ENCODE measurements at regions not wholly inside any gene's neighbourhood (a gene's known extent, or its start where the extent isn't known, plus 50 kb on each side); places are given as distances from the start of the nearest gene placed in this dataset.

- no peaks in the 10 kb centered on the region for H3K4me1 ChIP-seq (ENCODE audit: insufficient read depth, low read length)
- H3K4me3 ChIP-seq (ENCODE audit: low read length) = no peak overlapping the region
- H3K9ac ChIP-seq (ENCODE audit: low read depth, low read length) = no peak overlapping the region
- H3K27me3 ChIP-seq (ENCODE audit: insufficient read depth, low read length) = no peaks in the 10 kb centered on the region
- H3K36me3 ChIP-seq (ENCODE audit: insufficient read depth, low read depth, low read length) = no peaks in the 10 kb centered on the region
- H3K9me3 ChIP-seq (ENCODE audit: insufficient read depth, low read depth, low read length) = no peaks in the 10 kb centered on the region
- H3K27ac ChIP-seq (ENCODE audit: low read length) = no peak overlapping the region
These were observed 374.2 kb downstream of the MAN2A1 start for GRCh38 chr5:110063640-110064602.

GRCh38 chr5:110064603-110065268 is 375.0 kb downstream of the MAN2A1 start:
- Histone ChIP-seq H3K9me3 (ENCODE audit: insufficient read depth, low read depth, low read length) (no peaks in the 10 kb centered on the region), H3K4me3 (ENCODE audit: low read length) (no peak overlapping the region), H3K36me3 (ENCODE audit: insufficient read depth, low read depth, low read length) (no peaks in the 10 kb centered on the region), H3K27ac (ENCODE audit: low read length) (no peak overlapping the region), H3K9ac (ENCODE audit: low read depth, low read length) (no peak overlapping the region), H3K4me1 (ENCODE audit: insufficient read depth, low read length) (no peaks in the 10 kb centered on the region), H3K27me3 (ENCODE audit: insufficient read depth, low read length) (no peaks in the 10 kb centered on the region)

GRCh38 chr5:110070836-110071235 is 381.1 kb downstream of the MAN2A1 start:
- Histone ChIP-seq H3K27ac (ENCODE audit: low read length) (no peak overlapping the region), H3K9me3 (ENCODE audit: insufficient read depth, low read depth, low read length) (no peaks in the 10 kb centered on the region)

GRCh38 chr5:110072651-110073050 is 382.9 kb downstream of the MAN2A1 start:
- no peaks in the 10 kb centered on the region for H3K4me1 ChIP-seq (ENCODE audit: insufficient read depth, low read length)
- no peak overlapping the region for H3K27ac ChIP-seq (ENCODE audit: low read length)
- no peaks in the 10 kb centered on the region for H3K27me3 ChIP-seq (ENCODE audit: insufficient read depth, low read length)
- no peak overlapping the region for H3K4me3 ChIP-seq (ENCODE audit: low read length)
- no peaks in the 10 kb centered on the region for H3K9me3 ChIP-seq (ENCODE audit: insufficient read depth, low read depth, low read length)
- no peak overlapping the region for H3K9ac ChIP-seq (ENCODE audit: low read depth, low read length)
- H3K36me3 ChIP-seq (ENCODE audit: insufficient read depth, low read depth, low read length) = no peaks in the 10 kb centered on the region

More at GRCh38 chr5:110070836-110071235, 381.1 kb downstream of the MAN2A1 start:
- Histone ChIP-seq H3K9ac (ENCODE audit: low read depth, low read length) (no peak overlapping the region), H3K4me1 (ENCODE audit: insufficient read depth, low read length) (no peaks in the 10 kb centered on the region), H3K27me3 (ENCODE audit: insufficient read depth, low read length) (no peaks in the 10 kb centered on the region), H3K36me3 (ENCODE audit: insufficient read depth, low read depth, low read length) (no peaks in the 10 kb centered on the region), H3K4me3 (ENCODE audit: low read length) (no peak overlapping the region)

GRCh38 chr5:110073534-110073933 is 383.8 kb downstream of the MAN2A1 start:
- no peak overlapping the region for H3K27ac ChIP-seq (ENCODE audit: low read length)
- H3K36me3 ChIP-seq (ENCODE audit: insufficient read depth, low read depth, low read length) = no peaks in the 10 kb centered on the region
- no peaks in the 10 kb centered on the region for H3K4me1 ChIP-seq (ENCODE audit: insufficient read depth, low read length)
- H3K4me3 ChIP-seq (ENCODE audit: low read length) = no peak overlapping the region
- H3K27me3 ChIP-seq (ENCODE audit: insufficient read depth, low read length) = no peaks in the 10 kb centered on the region
- no peak overlapping the region for H3K9ac ChIP-seq (ENCODE audit: low read depth, low read length)
- H3K9me3 ChIP-seq (ENCODE audit: insufficient read depth, low read depth, low read length) = no peaks in the 10 kb centered on the region

GRCh38 chr5:110075656-110076055 is 385.9 kb downstream of the MAN2A1 start:
- H3K27me3 ChIP-seq (ENCODE audit: insufficient read depth, low read length) = no peaks in the 10 kb centered on the region

GRCh38 chr5:110077147-110077546 is 387.4 kb downstream of the MAN2A1 start:
- Histone ChIP-seq H3K4me1 (ENCODE audit: insufficient read depth, low read length) (no peaks in the 10 kb centered on the region), H3K9ac (ENCODE audit: low read depth, low read length) (no peak overlapping the region), H3K9me3 (ENCODE audit: insufficient read depth, low read depth, low read length) (no peaks in the 10 kb centered on the region), H3K27ac (ENCODE audit: low read length) (no peak overlapping the region), H3K4me3 (ENCODE audit: low read length) (no peak overlapping the region), H3K36me3 (ENCODE audit: insufficient read depth, low read depth, low read length) (no peaks in the 10 kb centered on the region), H3K27me3 (ENCODE audit: insufficient read depth, low read length) (no peaks in the 10 kb centered on the region)

More at GRCh38 chr5:110075656-110076055, 385.9 kb downstream of the MAN2A1 start:
- Histone ChIP-seq H3K36me3 (ENCODE audit: insufficient read depth, low read depth, low read length) (no peaks in the 10 kb centered on the region), H3K27ac (ENCODE audit: low read length) (no peak overlapping the region), H3K4me3 (ENCODE audit: low read length) (no peak overlapping the region), H3K9ac (ENCODE audit: low read depth, low read length) (no peak overlapping the region), H3K9me3 (ENCODE audit: insufficient read depth, low read depth, low read length) (no peaks in the 10 kb centered on the region), H3K4me1 (ENCODE audit: insufficient read depth, low read length) (no peaks in the 10 kb centered on the region)

GRCh38 chr5:110082194-110082593 is 392.5 kb downstream of the MAN2A1 start:
- H3K9ac ChIP-seq (ENCODE audit: low read depth, low read length) = no peak overlapping the region
- no peak overlapping the region for H3K27ac ChIP-seq (ENCODE audit: low read length)
- H3K36me3 ChIP-seq (ENCODE audit: insufficient read depth, low read depth, low read length) = no peaks in the 10 kb centered on the region
- H3K4me1 ChIP-seq (ENCODE audit: insufficient read depth, low read length) = no peaks in the 10 kb centered on the region
- no peak overlapping the region for H3K4me3 ChIP-seq (ENCODE audit: low read length)
- no peaks in the 10 kb centered on the region for H3K9me3 ChIP-seq (ENCODE audit: insufficient read depth, low read depth, low read length)
- H3K27me3 ChIP-seq (ENCODE audit: insufficient read depth, low read length) = no peaks in the 10 kb centered on the region

- Histone ChIP-seq H3K27me3 (ENCODE audit: insufficient read depth, low read length) (no peaks in the 10 kb centered on the region), H3K9me3 (ENCODE audit: insufficient read depth, low read depth, low read length) (no peaks in the 10 kb centered on the region), H3K4me3 (ENCODE audit: low read length) (no peak overlapping the region), H3K27ac (ENCODE audit: low read length) (no peak overlapping the region), H3K36me3 (ENCODE audit: insufficient read depth, low read depth, low read length) (no peaks in the 10 kb centered on the region), H3K9ac (ENCODE audit: low read depth, low read length) (no peak overlapping the region), H3K4me1 (ENCODE audit: insufficient read depth, low read length) (no peaks in the 10 kb centered on the region)
These were observed 393.1 kb downstream of the MAN2A1 start for GRCh38 chr5:110082863-110083262.

GRCh38 chr5:110085826-110086225 is 396.1 kb downstream of the MAN2A1 start:
- Histone ChIP-seq H3K9ac (ENCODE audit: low read depth, low read length) (no peak overlapping the region), H3K27ac (ENCODE audit: low read length) (no peak overlapping the region), H3K4me3 (ENCODE audit: low read length) (no peak overlapping the region), H3K36me3 (ENCODE audit: insufficient read depth, low read depth, low read length) (no peaks in the 10 kb centered on the region), H3K9me3 (ENCODE audit: insufficient read depth, low read depth, low read length) (no peaks in the 10 kb centered on the region), H3K4me1 (ENCODE audit: insufficient read depth, low read length) (no peaks in the 10 kb centered on the region), H3K27me3 (ENCODE audit: insufficient read depth, low read length) (no peaks in the 10 kb centered on the region)

GRCh38 chr5:110086658-110087388 is 397.1 kb downstream of the MAN2A1 start:
- Histone ChIP-seq H3K36me3 (ENCODE audit: insufficient read depth, low read depth, low read length) (no peaks in the 10 kb centered on the region), H3K27me3 (ENCODE audit: insufficient read depth, low read length) (no peaks in the 10 kb centered on the region), H3K4me3 (ENCODE audit: low read length) (no peak overlapping the region), H3K27ac (ENCODE audit: low read length) (no peak overlapping the region), H3K9ac (ENCODE audit: low read depth, low read length) (no peak overlapping the region), H3K4me1 (ENCODE audit: insufficient read depth, low read length) (no peaks in the 10 kb centered on the region), H3K9me3 (ENCODE audit: insufficient read depth, low read depth, low read length) (no peaks in the 10 kb centered on the region)

Measured in iPS-20b (cell line).